Activated B cell treated with CpG ODN at 0.5 μM for 24 hours (primary cell): ENCODE measurements at regions not wholly inside any gene's neighbourhood (a gene's known extent, or its start where the extent isn't known, plus 50 kb on each side); places are given as distances from the start of the nearest gene placed in this dataset.

Experiments used
- ATAC-seq: fragments of 200-7000 bp; cut with Tn5 transposase; one replicate; pipeline ENCODE4 v1.10.0; 2021; ENCODE audit warnings: low read depth, mild to moderate bottlenecking, moderate library complexity
- CTCF ChIA-PET: fragments of 350-600 bp; sonication (Branson Sonifier 250); formaldehyde crosslinking; loops from one replicate; lab custom pipeline; 2021; ENCODE audit warnings: antibody characterized with exemption; lab: Charles Lee
- POLR2A ChIA-PET: fragments of 350-600 bp; sonication (Branson Sonifier 250); formaldehyde crosslinking; loops from one replicate; lab custom pipeline; 2021; ENCODE audit warnings: antibody characterized with exemption; lab: Charles Lee
- DNase-seq: peaks from one replicate; pipeline ENCODE4 v3.0.0; 2022
- H3K27ac Mint-ChIP-seq: one replicate; pipeline ENCODE4 v1.8.0; 2020; ENCODE audit warnings: mixed read lengths
- H3K27me3 Mint-ChIP-seq: one replicate; pipeline ENCODE4 v1.8.0; 2021; ENCODE audit warnings: mixed read lengths
- H3K36me3 Mint-ChIP-seq: one replicate; pipeline ENCODE4 v1.8.0; 2021; ENCODE audit warnings: low read depth, mixed read lengths
- H3K4me1 Mint-ChIP-seq: one replicate; pipeline ENCODE4 v1.8.0; 2021; ENCODE audit warnings: mixed read lengths
- H3K4me3 Mint-ChIP-seq: one replicate; pipeline ENCODE4 v1.8.0; 2020; ENCODE audit warnings: mild to moderate bottlenecking, mixed read lengths
- H3K9me3 Mint-ChIP-seq: one replicate; pipeline ENCODE4 v1.8.0; 2020; ENCODE audit warnings: mixed read lengths
- CTCF ChIP-seq: fragments of 200-600 bp; IDR thresholded peaks from one replicate; pipeline ENCODE4 v1.8.0; 2022; ENCODE audit warnings: antibody characterized with exemption, mild to moderate bottlenecking
- intact Hi-C: fragments of 100-400 bp; cut with micrococcal nuclease; formaldehyde crosslinking; loops from one replicate; pipeline ENCODE4 v1.15.1; 2024

GRCh38 chr6:968791-969190 is 275.9 kb upstream of the EXOC2 start:
- ATAC-seq (no peak), DNase-seq (no peak)
- TF ChIP-seq CTCF, result no peak
- ChIA-PET POLR2A (no interaction called here), CTCF (no interaction called here)
- Mint-ChIP-seq H3K4me1 (no peaks in the 10 kb centered on the region), H3K4me3 (no peak overlapping the region), H3K9me3 (no peaks in the 10 kb centered on the region), H3K27me3 (peaks cover 2% of the 10 kb centered on the region), H3K27ac (no peak overlapping the region), H3K36me3 (no peaks in the 10 kb centered on the region)
- intact Hi-C loops, result no loop called here

GRCh38 chr6:967701-968100 is 274.8 kb upstream of the EXOC2 start:
- H3K4me1 Mint-ChIP-seq, result no peaks in the 10 kb centered on the region
- no peaks in the 10 kb centered on the region for H3K36me3 Mint-ChIP-seq
- CTCF ChIA-PET, result no interaction called here
- peaks cover 2% of the 10 kb centered on the region for H3K27me3 Mint-ChIP-seq
- DNase-seq (no peak), ATAC-seq (no peak)
- TF ChIP-seq CTCF, result no peak
- no peak overlapping the region for H3K4me3 Mint-ChIP-seq
- H3K27ac Mint-ChIP-seq, result no peak overlapping the region
- intact Hi-C loops, result no loop called here
- no peaks in the 10 kb centered on the region for H3K9me3 Mint-ChIP-seq
- POLR2A ChIA-PET, result no interaction called here

GRCh38 chr6:965343-965742 is 272.4 kb upstream of the EXOC2 start:
- intact Hi-C loops, result no loop called here
- Mint-ChIP-seq H3K9me3 (no peaks in the 10 kb centered on the region), H3K4me1 (no peaks in the 10 kb centered on the region), H3K27ac (no peak overlapping the region), H3K27me3 (peaks cover 2% of the 10 kb centered on the region), H3K4me3 (no peak overlapping the region), H3K36me3 (no peaks in the 10 kb centered on the region)
- POLR2A ChIA-PET, result no interaction called here
- CTCF ChIA-PET, result no interaction called here
- ATAC-seq, result no peak
- no peak for DNase-seq
- TF ChIP-seq CTCF, result no peak

- no peaks in the 10 kb centered on the region for H3K9me3 Mint-ChIP-seq
- H3K27me3 Mint-ChIP-seq, result peaks cover under 1% of the 10 kb centered on the region
- ATAC-seq, result no peak
- H3K36me3 Mint-ChIP-seq, result no peaks in the 10 kb centered on the region
- H3K27ac Mint-ChIP-seq, result no peak overlapping the region
- H3K4me3 Mint-ChIP-seq, result no peak overlapping the region
- ChIA-PET CTCF (no interaction called here), POLR2A (no interaction called here)
- intact Hi-C loops, result no loop called here
- no peaks in the 10 kb centered on the region for H3K4me1 Mint-ChIP-seq
- TF ChIP-seq CTCF, result no peak
- DNase-seq, result no peak
Measured at GRCh38 chr6:963456-963855, 270.5 kb upstream of the EXOC2 start.

- Mint-ChIP-seq H3K4me1 (no peaks in the 10 kb centered on the region), H3K36me3 (no peaks in the 10 kb centered on the region), H3K9me3 (no peaks in the 10 kb centered on the region), H3K27me3 (peaks cover 2% of the 10 kb centered on the region), H3K4me3 (no peak overlapping the region), H3K27ac (no peak overlapping the region)
- ChIA-PET POLR2A (no interaction called here), CTCF (no interaction called here)
- DNase-seq (no peak), ATAC-seq (no peak)
- intact Hi-C loops, result no loop called here
- no peak for TF ChIP-seq CTCF
Measured at GRCh38 chr6:961407-961960, 268.5 kb upstream of the EXOC2 start.
